ENCODE measurements at regions not wholly inside any gene's neighbourhood (a gene's known extent, or its start where the extent isn't known, plus 50 kb on each side); places are given as distances from the start of the nearest gene placed in this dataset.

DNA sequence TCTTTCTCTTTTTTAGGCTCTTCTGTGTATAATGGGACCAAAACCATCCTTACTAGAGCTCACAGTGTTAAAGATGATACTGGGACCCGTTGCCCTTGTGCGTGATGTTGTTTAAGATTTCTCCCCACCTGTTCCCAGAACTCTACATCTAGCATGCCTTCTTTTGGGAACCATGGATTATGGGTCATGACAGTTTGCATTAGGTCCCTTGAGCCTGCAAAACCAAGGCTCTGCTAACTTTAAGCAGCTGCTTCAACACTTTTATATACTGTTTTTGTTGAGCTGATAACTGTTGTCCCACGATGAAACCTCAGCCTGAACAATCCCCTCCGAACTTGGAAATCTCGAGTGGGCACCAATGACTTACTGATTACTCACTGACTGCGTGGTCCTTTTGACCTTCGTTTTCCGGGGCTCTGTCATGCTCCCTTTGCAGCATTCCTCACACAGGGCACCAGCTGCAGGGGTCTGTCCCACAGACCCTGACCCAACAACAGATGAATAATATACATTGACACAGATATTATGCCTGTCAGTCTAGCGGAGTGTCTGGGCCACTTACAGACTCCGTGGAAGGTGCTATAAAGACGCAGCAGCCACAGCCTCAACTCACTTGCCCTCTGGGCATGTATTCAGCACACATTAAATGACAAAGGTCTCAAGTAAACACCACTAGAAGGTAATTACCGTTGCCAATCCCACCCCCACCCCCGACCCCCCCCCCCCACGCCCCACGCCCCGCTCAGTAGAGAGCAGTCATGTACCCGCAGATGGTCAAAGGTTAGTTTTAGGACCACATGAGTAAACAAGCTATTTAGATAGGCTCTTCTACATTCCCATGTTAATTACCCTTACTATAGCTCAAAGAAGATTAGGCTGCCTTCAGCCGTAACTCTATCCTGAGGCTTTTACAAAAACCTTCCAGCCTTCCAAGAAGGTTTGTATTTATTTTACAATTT is 162.0 kb upstream of the WDFY3 start:
- TF ChIP-seq, protein P1, sequence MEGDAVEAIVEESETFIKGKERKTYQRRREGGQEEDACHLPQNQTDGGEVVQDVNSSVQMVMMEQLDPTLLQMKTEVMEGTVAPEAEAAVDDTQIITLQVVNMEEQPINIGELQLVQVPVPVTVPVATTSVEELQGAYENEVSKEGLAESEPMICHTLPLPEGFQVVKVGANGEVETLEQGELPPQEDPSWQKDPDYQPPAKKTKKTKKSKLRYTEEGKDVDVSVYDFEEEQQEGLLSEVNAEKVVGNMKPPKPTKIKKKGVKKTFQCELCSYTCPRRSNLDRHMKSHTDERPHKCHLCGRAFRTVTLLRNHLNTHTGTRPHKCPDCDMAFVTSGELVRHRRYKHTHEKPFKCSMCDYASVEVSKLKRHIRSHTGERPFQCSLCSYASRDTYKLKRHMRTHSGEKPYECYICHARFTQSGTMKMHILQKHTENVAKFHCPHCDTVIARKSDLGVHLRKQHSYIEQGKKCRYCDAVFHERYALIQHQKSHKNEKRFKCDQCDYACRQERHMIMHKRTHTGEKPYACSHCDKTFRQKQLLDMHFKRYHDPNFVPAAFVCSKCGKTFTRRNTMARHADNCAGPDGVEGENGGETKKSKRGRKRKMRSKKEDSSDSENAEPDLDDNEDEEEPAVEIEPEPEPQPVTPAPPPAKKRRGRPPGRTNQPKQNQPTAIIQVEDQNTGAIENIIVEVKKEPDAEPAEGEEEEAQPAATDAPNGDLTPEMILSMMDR (IDR thresholded peaks at IDR 0.05; ENCODE audit: low read depth, low read length, missing input control): no peak
- no peak for TF ChIP-seq RXRA (IDR thresholded peaks at IDR 0.05)
- TF ChIP-seq EGR1 (IDR thresholded peaks at IDR 0.05; ENCODE audit: low read depth in 2 of 2): no peak
- TF ChIP-seq GABPA (IDR thresholded peaks at IDR 0.05 in 1 of 2, conservative IDR thresholded peaks at IDR 0.05 in 1 of 2): no peak
- TF ChIP-seq, protein P2, sequence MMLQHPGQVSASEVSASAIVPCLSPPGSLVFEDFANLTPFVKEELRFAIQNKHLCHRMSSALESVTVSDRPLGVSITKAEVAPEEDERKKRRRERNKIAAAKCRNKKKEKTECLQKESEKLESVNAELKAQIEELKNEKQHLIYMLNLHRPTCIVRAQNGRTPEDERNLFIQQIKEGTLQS (IDR thresholded peaks at IDR 0.05): no peak
- no peak for TF ChIP-seq RAD21 (IDR thresholded peaks at IDR 0.05)
- no peak for TF ChIP-seq FOXA1 (IDR thresholded peaks at IDR 0.05)
- TF ChIP-seq YY1 (IDR thresholded peaks at IDR 0.05): no peak
- TF ChIP-seq, protein P3, sequence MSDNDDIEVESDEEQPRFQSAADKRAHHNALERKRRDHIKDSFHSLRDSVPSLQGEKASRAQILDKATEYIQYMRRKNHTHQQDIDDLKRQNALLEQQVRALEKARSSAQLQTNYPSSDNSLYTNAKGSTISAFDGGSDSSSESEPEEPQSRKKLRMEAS (IDR thresholded peaks at IDR 0.05): no peak
- TF ChIP-seq, protein P4, sequence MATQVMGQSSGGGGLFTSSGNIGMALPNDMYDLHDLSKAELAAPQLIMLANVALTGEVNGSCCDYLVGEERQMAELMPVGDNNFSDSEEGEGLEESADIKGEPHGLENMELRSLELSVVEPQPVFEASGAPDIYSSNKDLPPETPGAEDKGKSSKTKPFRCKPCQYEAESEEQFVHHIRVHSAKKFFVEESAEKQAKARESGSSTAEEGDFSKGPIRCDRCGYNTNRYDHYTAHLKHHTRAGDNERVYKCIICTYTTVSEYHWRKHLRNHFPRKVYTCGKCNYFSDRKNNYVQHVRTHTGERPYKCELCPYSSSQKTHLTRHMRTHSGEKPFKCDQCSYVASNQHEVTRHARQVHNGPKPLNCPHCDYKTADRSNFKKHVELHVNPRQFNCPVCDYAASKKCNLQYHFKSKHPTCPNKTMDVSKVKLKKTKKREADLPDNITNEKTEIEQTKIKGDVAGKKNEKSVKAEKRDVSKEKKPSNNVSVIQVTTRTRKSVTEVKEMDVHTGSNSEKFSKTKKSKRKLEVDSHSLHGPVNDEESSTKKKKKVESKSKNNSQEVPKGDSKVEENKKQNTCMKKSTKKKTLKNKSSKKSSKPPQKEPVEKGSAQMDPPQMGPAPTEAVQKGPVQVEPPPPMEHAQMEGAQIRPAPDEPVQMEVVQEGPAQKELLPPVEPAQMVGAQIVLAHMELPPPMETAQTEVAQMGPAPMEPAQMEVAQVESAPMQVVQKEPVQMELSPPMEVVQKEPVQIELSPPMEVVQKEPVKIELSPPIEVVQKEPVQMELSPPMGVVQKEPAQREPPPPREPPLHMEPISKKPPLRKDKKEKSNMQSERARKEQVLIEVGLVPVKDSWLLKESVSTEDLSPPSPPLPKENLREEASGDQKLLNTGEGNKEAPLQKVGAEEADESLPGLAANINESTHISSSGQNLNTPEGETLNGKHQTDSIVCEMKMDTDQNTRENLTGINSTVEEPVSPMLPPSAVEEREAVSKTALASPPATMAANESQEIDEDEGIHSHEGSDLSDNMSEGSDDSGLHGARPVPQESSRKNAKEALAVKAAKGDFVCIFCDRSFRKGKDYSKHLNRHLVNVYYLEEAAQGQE (IDR thresholded peaks at IDR 0.05): no peak
- TF ChIP-seq SP1 (IDR thresholded peaks at IDR 0.05): no peak
- no peak for TF ChIP-seq JUND (IDR thresholded peaks at IDR 0.05)
- TF ChIP-seq TAF1 (conservative IDR thresholded peaks at IDR 0.05): no peak
